ENCODE measurements at regions not wholly inside any gene's neighbourhood (a gene's known extent, or its start where the extent isn't known, plus 50 kb on each side); places are given as distances from the start of the nearest gene placed in this dataset.

DNA sequence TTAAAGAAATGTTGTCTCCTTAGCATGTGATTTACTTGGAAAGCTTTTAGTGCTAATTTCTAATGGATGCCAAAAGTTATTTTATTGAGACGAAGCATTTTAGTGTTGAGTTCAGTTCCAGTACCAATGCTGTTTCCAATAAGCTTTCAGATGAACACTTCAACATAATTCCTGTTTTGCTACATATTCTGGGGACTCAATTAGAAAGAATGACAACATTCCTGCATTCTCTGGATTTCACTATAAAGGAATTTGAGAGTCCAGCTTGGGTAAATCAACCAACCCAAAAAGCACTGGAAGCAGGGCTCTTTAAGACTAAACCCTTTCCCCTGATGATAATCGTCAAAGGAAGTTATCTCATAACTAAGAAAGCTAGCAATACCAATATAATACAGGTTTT is 353.0 kb upstream of the TMTC1 start:
- no peak for DNase-seq (ENCODE audit: extremely low read depth, low read depth)
- TF ChIP-seq, protein P1, sequence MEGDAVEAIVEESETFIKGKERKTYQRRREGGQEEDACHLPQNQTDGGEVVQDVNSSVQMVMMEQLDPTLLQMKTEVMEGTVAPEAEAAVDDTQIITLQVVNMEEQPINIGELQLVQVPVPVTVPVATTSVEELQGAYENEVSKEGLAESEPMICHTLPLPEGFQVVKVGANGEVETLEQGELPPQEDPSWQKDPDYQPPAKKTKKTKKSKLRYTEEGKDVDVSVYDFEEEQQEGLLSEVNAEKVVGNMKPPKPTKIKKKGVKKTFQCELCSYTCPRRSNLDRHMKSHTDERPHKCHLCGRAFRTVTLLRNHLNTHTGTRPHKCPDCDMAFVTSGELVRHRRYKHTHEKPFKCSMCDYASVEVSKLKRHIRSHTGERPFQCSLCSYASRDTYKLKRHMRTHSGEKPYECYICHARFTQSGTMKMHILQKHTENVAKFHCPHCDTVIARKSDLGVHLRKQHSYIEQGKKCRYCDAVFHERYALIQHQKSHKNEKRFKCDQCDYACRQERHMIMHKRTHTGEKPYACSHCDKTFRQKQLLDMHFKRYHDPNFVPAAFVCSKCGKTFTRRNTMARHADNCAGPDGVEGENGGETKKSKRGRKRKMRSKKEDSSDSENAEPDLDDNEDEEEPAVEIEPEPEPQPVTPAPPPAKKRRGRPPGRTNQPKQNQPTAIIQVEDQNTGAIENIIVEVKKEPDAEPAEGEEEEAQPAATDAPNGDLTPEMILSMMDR (IDR thresholded peaks at IDR 0.05; ENCODE audit: low read depth, low read length), result no peak

DNA sequence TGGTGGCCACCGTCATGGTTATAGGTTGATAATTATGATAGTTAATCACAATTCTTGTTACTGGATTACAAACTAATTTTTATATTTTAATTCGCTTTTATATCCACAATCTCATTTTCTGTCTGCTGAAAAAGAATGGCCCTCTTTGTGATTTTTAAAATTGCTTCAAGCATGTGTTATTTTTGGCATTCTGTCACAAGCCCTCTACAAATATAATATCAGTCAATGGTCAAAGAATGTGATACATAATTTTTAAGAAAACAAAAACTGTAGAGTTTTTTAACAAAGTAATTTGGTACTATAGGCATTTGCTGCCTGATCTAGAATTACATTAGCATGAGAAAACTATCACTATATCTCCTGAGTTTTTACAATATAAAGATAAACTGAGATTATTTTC is 352.0 kb upstream of the TMTC1 start:
- DNase-seq (ENCODE audit: extremely low read depth, low read depth), result no peak
- TF ChIP-seq, protein P1 (IDR thresholded peaks at IDR 0.05; ENCODE audit: low read depth, low read length), result no peak

DNA sequence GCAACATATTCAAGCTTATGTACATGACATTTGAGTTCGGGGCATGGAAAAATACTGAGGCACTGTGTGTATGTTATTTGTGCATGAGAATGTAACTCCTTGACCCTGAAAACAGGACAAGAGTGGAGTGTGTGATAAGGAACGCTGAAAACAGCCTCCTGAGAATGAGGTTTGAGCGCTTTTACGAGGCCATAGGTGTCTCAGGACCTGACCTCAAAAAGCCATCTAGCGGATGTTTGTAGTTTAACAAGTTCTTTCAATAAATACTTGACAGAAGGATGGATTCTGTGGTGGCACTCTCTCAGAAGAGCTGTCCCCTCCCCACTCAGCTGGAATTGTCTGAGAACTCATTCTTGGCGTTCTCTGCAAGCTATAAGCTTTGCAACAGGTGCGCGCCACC is 350.5 kb upstream of the TMTC1 start:
- TF ChIP-seq, protein P1 (IDR thresholded peaks at IDR 0.05; ENCODE audit: low read depth, low read length), result no peak
- DNase-seq (ENCODE audit: extremely low read depth, low read depth), result no peak

DNA sequence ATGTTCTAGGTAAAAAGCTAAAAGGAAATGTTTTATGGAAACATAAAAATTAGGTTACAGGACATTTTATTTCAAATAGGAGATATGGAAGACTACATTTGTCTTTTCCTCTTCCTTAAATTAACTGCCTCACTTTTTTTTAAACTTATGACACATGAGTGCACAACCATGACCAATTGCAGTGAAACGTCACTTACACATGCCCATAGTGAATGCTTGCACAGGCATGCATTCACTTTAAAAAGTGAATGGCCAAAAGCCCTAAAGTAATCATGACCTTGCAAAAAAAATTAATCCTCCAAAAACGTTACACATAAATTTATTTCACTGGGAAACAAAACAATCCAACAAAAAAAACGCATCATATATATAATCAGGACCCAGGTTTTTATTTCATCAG is 343.2 kb upstream of the TMTC1 start:
- no peak for DNase-seq (ENCODE audit: extremely low read depth, low read depth)
- TF ChIP-seq, protein P1 (IDR thresholded peaks at IDR 0.05; ENCODE audit: low read depth, low read length), result no peak

DNA sequence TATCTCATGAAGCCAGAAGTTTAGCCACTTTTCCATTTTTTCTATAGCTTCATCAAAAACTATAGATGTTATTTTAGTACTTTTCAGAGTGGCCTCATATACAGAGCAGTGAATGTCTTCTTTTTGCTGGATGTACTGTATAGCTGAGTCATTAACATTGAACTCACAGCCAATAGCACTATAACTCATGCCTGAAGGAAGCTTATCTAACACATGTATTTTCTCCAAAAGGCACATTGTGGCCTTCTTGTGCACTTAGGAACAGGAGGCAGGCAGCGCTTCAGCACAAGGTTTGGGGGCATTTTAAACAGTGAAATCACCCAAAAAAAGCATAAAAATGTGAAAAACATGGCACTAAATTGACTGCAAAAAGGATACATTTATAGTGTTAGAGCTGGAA is 336.8 kb upstream of the TMTC1 start:
- no peak for DNase-seq (ENCODE audit: extremely low read depth, low read depth)

DNA sequence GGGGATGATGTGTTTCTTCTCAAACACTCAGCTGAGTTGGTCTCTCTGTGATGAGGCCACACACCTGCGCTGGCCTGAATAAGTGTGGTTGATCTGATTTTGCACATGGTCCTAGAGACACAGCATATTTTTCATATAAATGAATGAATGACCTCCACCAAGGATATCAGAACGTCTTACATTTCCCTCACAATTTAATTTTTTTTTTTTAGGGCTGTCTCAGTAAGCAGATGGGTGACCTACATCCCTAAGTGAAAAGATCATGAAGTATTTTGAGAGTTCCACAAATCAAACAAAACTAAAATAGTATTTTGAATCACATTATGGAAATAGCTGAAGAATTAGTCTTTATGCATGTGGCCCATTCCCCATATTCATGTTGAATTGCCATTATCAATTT is 333.7 kb upstream of the TMTC1 start:
- TF ChIP-seq, protein P1 (IDR thresholded peaks at IDR 0.05; ENCODE audit: low read depth, low read length), result no peak
- no peak for DNase-seq (ENCODE audit: extremely low read depth, low read depth)

More for the DNA sequence above, 336.8 kb upstream of the TMTC1 start:
- TF ChIP-seq, protein P1 (IDR thresholded peaks at IDR 0.05; ENCODE audit: low read depth, low read length), result no peak

- no peak for DNase-seq (ENCODE audit: extremely low read depth, low read depth)
- TF ChIP-seq, protein P1 (IDR thresholded peaks at IDR 0.05; ENCODE audit: low read depth, low read length), result no peak
Observed at GRCh38 chr12:30111719-30112118, 328.0 kb upstream of the TMTC1 start.

Data from AG09319 (cell line).